ENCODE measurements at regions not wholly inside any gene's neighbourhood (a gene's known extent, or its start where the extent isn't known, plus 50 kb on each side); places are given as distances from the start of the nearest gene placed in this dataset.

- TF ChIP-seq CTCF (conservative IDR thresholded peaks at IDR 0.05; ENCODE audit: low read length) (no peak), EZH2phosphoT487 (IDR thresholded peaks at IDR 0.05; ENCODE audit: borderline replicate concordance, low read depth, low read length) (no peak)
Measured at GRCh38 chr18:41646915-41647620, 308.0 kb upstream of the PIK3C3 start.
